ENCODE measurements at regions not wholly inside any gene's neighbourhood (a gene's known extent, or its start where the extent isn't known, plus 50 kb on each side); places are given as distances from the start of the nearest gene placed in this dataset.

- TF ChIP-seq POLR2A (IDR thresholded peaks at IDR 0.05; ENCODE audit: extremely low read depth, insufficient read length) (no peak), CTCF (IDR thresholded peaks at IDR 0.05; ENCODE audit: low read depth, low read length) (no peak)
Observed at GRCh38 chr2:138994502-138994901, 214.3 kb upstream of the NXPH2 start.

All from NB4 (cell line).